ENCODE measurements at regions not wholly inside any gene's neighbourhood (a gene's known extent, or its start where the extent isn't known, plus 50 kb on each side); places are given as distances from the start of the nearest gene placed in this dataset.

DNA sequence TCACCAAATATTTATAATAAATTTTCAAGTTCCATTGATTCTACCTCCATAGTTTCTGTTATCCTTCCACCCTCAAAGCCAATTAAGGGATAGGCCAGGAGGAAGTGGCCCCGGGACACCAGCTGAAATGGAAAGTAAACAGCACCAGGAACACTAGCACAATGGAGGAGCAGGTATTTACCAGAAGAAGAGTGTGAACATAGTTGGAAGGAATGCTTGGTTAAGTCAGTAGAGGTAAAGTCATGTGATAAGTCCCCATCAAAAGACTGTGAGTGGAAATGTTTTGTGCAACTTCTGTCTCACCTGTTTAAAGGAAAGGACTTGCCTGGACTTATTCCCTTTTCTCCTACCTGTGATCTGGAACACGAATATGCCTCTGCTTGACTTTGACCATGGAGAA, 146.7 kb upstream of the RAI14 start:
- H3K4me3 ChIP-seq, result no peak overlapping the region
- peaks cover 15% of the 10 kb centered on the region for H3K4me1 ChIP-seq
- H3K27me3 ChIP-seq, result no peaks in the 10 kb centered on the region
- H3K9me3 ChIP-seq, result no peaks in the 10 kb centered on the region
- H3K27ac ChIP-seq, result peak overlapping the region; percentile 54
- DNase-seq (ENCODE audit: low spot score in 2 of 2), result no peak
- H3K36me3 ChIP-seq, result no peaks in the 10 kb centered on the region
- TF ChIP-seq CTCF (IDR thresholded peaks at IDR 0.05), result no peak
- TF ChIP-seq POLR2A (IDR thresholded peaks at IDR 0.05), result no peak
- no peak for TF ChIP-seq POLR2AphosphoS5 (IDR thresholded peaks at IDR 0.05)
- no peak for TF ChIP-seq EP300 (IDR thresholded peaks at IDR 0.05)
- 45% methylated on average over 2 of the region's 2 CpGs for WGBS

GRCh38 chr5:34510002-34510401, 146.1 kb upstream of the RAI14 start:
- DNase-seq (ENCODE audit: low spot score in 2 of 2), result no peak
- H3K9me3 ChIP-seq, result no peaks in the 10 kb centered on the region
- 45% methylated on average over 5 of the region's 5 CpGs for WGBS
- no peaks in the 10 kb centered on the region for H3K36me3 ChIP-seq
- H3K27me3 ChIP-seq, result no peaks in the 10 kb centered on the region
- TF ChIP-seq EP300 (IDR thresholded peaks at IDR 0.05) (no peak), POLR2A (IDR thresholded peaks at IDR 0.05) (no peak), CTCF (IDR thresholded peaks at IDR 0.05) (no peak), POLR2AphosphoS5 (IDR thresholded peaks at IDR 0.05) (no peak)
- peak overlapping the region; percentile 54 for H3K27ac ChIP-seq
- no peak overlapping the region for H3K4me3 ChIP-seq
- H3K4me1 ChIP-seq, result peaks cover 11% of the 10 kb centered on the region

DNA sequence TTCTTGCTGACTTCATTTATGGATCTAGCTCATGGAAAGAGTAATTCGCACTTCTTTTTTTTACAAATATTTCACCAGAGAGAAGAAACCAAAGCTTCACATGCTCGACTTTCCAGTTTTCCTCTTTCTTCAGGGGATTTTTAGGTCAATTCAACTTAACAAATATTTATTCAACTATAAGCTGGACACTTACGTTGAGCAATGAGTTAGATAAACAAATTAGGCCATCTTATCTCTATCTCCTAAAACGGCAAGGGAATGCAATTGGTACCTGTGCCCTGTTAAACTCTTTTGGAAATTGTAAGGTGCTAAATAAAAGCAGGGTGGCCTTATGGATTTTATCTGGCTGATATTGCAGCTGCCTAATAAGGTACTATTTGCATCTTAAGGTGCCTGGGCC, 145.1 kb upstream of the RAI14 start:
- Histone ChIP-seq H3K4me3 (no peak overlapping the region), H3K36me3 (no peaks in the 10 kb centered on the region), H3K27me3 (no peaks in the 10 kb centered on the region), H3K27ac (no peak overlapping the region), H3K4me1 (peaks cover 11% of the 10 kb centered on the region), H3K9me3 (no peaks in the 10 kb centered on the region)
- WGBS, result 80% methylated on average over 4 of the region's 4 CpGs
- TF ChIP-seq POLR2AphosphoS5 (IDR thresholded peaks at IDR 0.05) (no peak), CTCF (IDR thresholded peaks at IDR 0.05) (no peak), POLR2A (IDR thresholded peaks at IDR 0.05) (no peak), EP300 (IDR thresholded peaks at IDR 0.05) (no peak)
- no peak for DNase-seq (ENCODE audit: low spot score in 2 of 2)

GRCh38 chr5:34511481-34511880, 144.6 kb upstream of the RAI14 start:
- no peaks in the 10 kb centered on the region for H3K9me3 ChIP-seq
- WGBS, result 72% methylated on average over 1 of the region's 1 CpG
- no peak overlapping the region for H3K27ac ChIP-seq
- H3K36me3 ChIP-seq, result no peaks in the 10 kb centered on the region
- no peak for DNase-seq (ENCODE audit: low spot score in 2 of 2)
- no peak overlapping the region for H3K4me3 ChIP-seq
- TF ChIP-seq EP300 (IDR thresholded peaks at IDR 0.05) (no peak), POLR2A (IDR thresholded peaks at IDR 0.05) (no peak), CTCF (IDR thresholded peaks at IDR 0.05) (no peak), POLR2AphosphoS5 (IDR thresholded peaks at IDR 0.05) (no peak)
- H3K27me3 ChIP-seq, result no peaks in the 10 kb centered on the region
- peaks cover 11% of the 10 kb centered on the region for H3K4me1 ChIP-seq

GRCh38 chr5:34511915-34512314, 144.2 kb upstream of the RAI14 start:
- no peak for DNase-seq (ENCODE audit: low spot score in 2 of 2)
- Histone ChIP-seq H3K4me3 (no peak overlapping the region), H3K36me3 (no peaks in the 10 kb centered on the region), H3K27ac (no peak overlapping the region), H3K27me3 (no peaks in the 10 kb centered on the region), H3K9me3 (no peaks in the 10 kb centered on the region), H3K4me1 (peaks cover 11% of the 10 kb centered on the region)
- no peak for TF ChIP-seq POLR2AphosphoS5 (IDR thresholded peaks at IDR 0.05)
- no peak for TF ChIP-seq POLR2A (IDR thresholded peaks at IDR 0.05)
- no peak for TF ChIP-seq CTCF (IDR thresholded peaks at IDR 0.05)
- no peak for TF ChIP-seq EP300 (IDR thresholded peaks at IDR 0.05)
- WGBS, result 35% methylated on average over 2 of the region's 2 CpGs

All from suprapubic skin (tissue), 4 donors.